H1 (cell line): ENCODE measurements at regions not wholly inside any gene's neighbourhood (a gene's known extent, or its start where the extent isn't known, plus 50 kb on each side); places are given as distances from the start of the nearest gene placed in this dataset.

Experiments used
- CEBPB ChIP-seq: IDR thresholded peaks from 2 replicates; pipeline ENCODE4 v1.6.1; 2012; ENCODE audit warnings: low read depth, low read length
- CHD1 ChIP-seq: IDR thresholded peaks from 2 replicates; pipeline ENCODE4 v1.6.1; 2012; ENCODE audit warnings: low read depth, low read length, improper control_type of control experiment
- CHD7 ChIP-seq: fragments of 300-600 bp; sonication (generic); IDR thresholded peaks from 2 replicates; pipeline ENCODE4 v1.7.1; 2012; ENCODE audit warnings: low read length, moderate library complexity, mild to moderate bottlenecking, inconsistent platforms; ENCODE audit not compliant: insufficient replicate concordance
- CREB1 ChIP-seq: IDR thresholded peaks from 2 replicates; pipeline ENCODE4 v1.6.1; 2012; ENCODE audit warnings: inconsistent platforms
- FOSL1 ChIP-seq: IDR thresholded peaks from 2 replicates; pipeline ENCODE4 v1.6.1; 2011; ENCODE audit warnings: mild to moderate bottlenecking, low read depth, low read length, moderate library complexity; ENCODE audit not compliant: insufficient read depth
- SP1 ChIP-seq: IDR thresholded peaks from 2 replicates; pipeline ENCODE4 v1.6.1; 2011; ENCODE audit warnings: low read depth, low read length
- TBP ChIP-seq: IDR thresholded peaks from 2 replicates; pipeline ENCODE4 v1.6.1; 2011; ENCODE audit warnings: low read depth, low read length, improper control_type of control experiment
- TF ChIP-seq, protein P1 (sequence below): IDR thresholded peaks from 2 replicates; pipeline ENCODE4 v1.6.1; 2012; ENCODE audit warnings: inconsistent platforms

- TF ChIP-seq TBP (no peak), CHD7 (no peak), CREB1 (no peak), CHD1 (no peak), SP1 (no peak), CEBPB (no peak), FOSL1 (no peak)
- TF ChIP-seq, protein P1, sequence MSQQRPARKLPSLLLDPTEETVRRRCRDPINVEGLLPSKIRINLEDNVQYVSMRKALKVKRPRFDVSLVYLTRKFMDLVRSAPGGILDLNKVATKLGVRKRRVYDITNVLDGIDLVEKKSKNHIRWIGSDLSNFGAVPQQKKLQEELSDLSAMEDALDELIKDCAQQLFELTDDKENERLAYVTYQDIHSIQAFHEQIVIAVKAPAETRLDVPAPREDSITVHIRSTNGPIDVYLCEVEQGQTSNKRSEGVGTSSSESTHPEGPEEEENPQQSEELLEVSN = no peak
Observed at GRCh38 chr7:45246339-45246738, 88.7 kb downstream of the RAMP3 start (continued).
